RWPE2 (cell line): ENCODE measurements at regions not wholly inside any gene's neighbourhood (a gene's known extent, or its start where the extent isn't known, plus 50 kb on each side); places are given as distances from the start of the nearest gene placed in this dataset.

Experiments used
- ATAC-seq: fragments of 200-7000 bp; cut with Tn5 transposase; 3 replicates; pipeline ENCODE4 v1.9.1; 2021; ENCODE audit warnings: low read depth
- DNase-seq: peaks from one replicate; pipeline ENCODE4 v3.0.0-alpha.2; 2020; ENCODE audit warnings: low spot score
- H3K27ac ChIP-seq: fragments of 450-650 bp; 2 replicates; pipeline ENCODE4 v1.5.1; 2017; ENCODE audit warnings: mild to moderate bottlenecking; ENCODE audit not compliant: poor library complexity, severe bottlenecking
- H3K27me3 ChIP-seq: fragments of 250-450 bp; sonication (Bioruptor Pico); 2 replicates; pipeline ENCODE4 v1.5.1; 2021; ENCODE audit warnings: mild to moderate bottlenecking, moderate library complexity; ENCODE audit not compliant: insufficient read depth, poor library complexity, severe bottlenecking
- H3K36me3 ChIP-seq: fragments of 250-450 bp; sonication (Bioruptor Pico); 2 replicates; pipeline ENCODE4 v1.5.1; 2020; ENCODE audit warnings: low read depth, mild to moderate bottlenecking, moderate library complexity
- H3K4me1 ChIP-seq: fragments of 250-450 bp; sonication (Bioruptor Pico); 2 replicates; pipeline ENCODE4 v1.5.1; 2021; ENCODE audit warnings: mild to moderate bottlenecking, moderate library complexity; ENCODE audit not compliant: insufficient read depth, poor library complexity, severe bottlenecking
- H3K4me3 ChIP-seq: fragments of 250-450 bp; sonication (Bioruptor Pico); 2 replicates; pipeline ENCODE4 v1.5.1; 2021; ENCODE audit warnings: mild to moderate bottlenecking, moderate library complexity; ENCODE audit not compliant: severe bottlenecking
- H3K9me3 ChIP-seq: fragments of 250-450 bp; sonication (Bioruptor Pico); 2 replicates; pipeline ENCODE4 v1.5.1; 2021; ENCODE audit warnings: mild to moderate bottlenecking, moderate library complexity; ENCODE audit not compliant: severe bottlenecking
- CTCF ChIP-seq: fragments of 450-650 bp; IDR thresholded peaks from one replicate; pipeline ENCODE4 v1.5.1; 2017; ENCODE audit warnings: mild to moderate bottlenecking, moderate library complexity; ENCODE audit not compliant: poor library complexity, severe bottlenecking

- TF ChIP-seq CTCF, result no peak
- no peaks in the 10 kb centered on the region for H3K9me3 ChIP-seq
- H3K27me3 ChIP-seq, result no peaks in the 10 kb centered on the region
- no peak overlapping the region for H3K27ac ChIP-seq
- no peak for DNase-seq
- no peak for ATAC-seq
- no peak overlapping the region for H3K4me3 ChIP-seq
- H3K36me3 ChIP-seq, result no peaks in the 10 kb centered on the region
- no peaks in the 10 kb centered on the region for H3K4me1 ChIP-seq
These were observed 66.6 kb upstream of the ST8SIA2 start for GRCh38 chr15:92327033-92327432.

- Histone ChIP-seq H3K36me3 (no peaks in the 10 kb centered on the region), H3K9me3 (no peaks in the 10 kb centered on the region), H3K4me3 (no peak overlapping the region), H3K27ac (no peak overlapping the region), H3K27me3 (no peaks in the 10 kb centered on the region), H3K4me1 (no peaks in the 10 kb centered on the region)
- DNase-seq (no peak), ATAC-seq (no peak)
- no peak for TF ChIP-seq CTCF
These were observed 65.5 kb upstream of the ST8SIA2 start for GRCh38 chr15:92328207-92328606.

GRCh38 chr15:92332125-92332899 lies 61.4 kb upstream of the ST8SIA2 start:
- no peaks in the 10 kb centered on the region for H3K4me1 ChIP-seq
- H3K27me3 ChIP-seq, result no peaks in the 10 kb centered on the region
- H3K9me3 ChIP-seq, result no peaks in the 10 kb centered on the region
- ATAC-seq (no peak), DNase-seq (no peak)
- no peaks in the 10 kb centered on the region for H3K36me3 ChIP-seq
- no peak overlapping the region for H3K4me3 ChIP-seq
- no peak for TF ChIP-seq CTCF
- H3K27ac ChIP-seq, result no peak overlapping the region

GRCh38 chr15:92333709-92334108 lies 60.0 kb upstream of the ST8SIA2 start:
- Histone ChIP-seq H3K27me3 (peaks cover 7% of the 10 kb centered on the region), H3K36me3 (no peaks in the 10 kb centered on the region), H3K4me3 (no peak overlapping the region), H3K27ac (no peak overlapping the region), H3K4me1 (no peaks in the 10 kb centered on the region), H3K9me3 (no peaks in the 10 kb centered on the region)
- no peak for DNase-seq
- no peak for ATAC-seq
- TF ChIP-seq CTCF, result no peak

GRCh38 chr15:92336419-92336987 lies 57.2 kb upstream of the ST8SIA2 start:
- ATAC-seq, result no peak
- no peak for TF ChIP-seq CTCF
- H3K27me3 ChIP-seq, result peaks cover 22% of the 10 kb centered on the region
- H3K9me3 ChIP-seq, result no peaks in the 10 kb centered on the region
- H3K36me3 ChIP-seq, result no peaks in the 10 kb centered on the region
- DNase-seq, result no peak
- no peaks in the 10 kb centered on the region for H3K4me1 ChIP-seq
- H3K4me3 ChIP-seq, result no peak overlapping the region
- H3K27ac ChIP-seq, result no peak overlapping the region
